ENCODE measurements at regions not wholly inside any gene's neighbourhood (a gene's known extent, or its start where the extent isn't known, plus 50 kb on each side); places are given as distances from the start of the nearest gene placed in this dataset.

- Histone ChIP-seq H3K9me2 (replicated peaks; ENCODE audit: control insufficient read depth, low read length) (no peaks in the 10 kb centered on the region), H3F3A (ENCODE audit: control insufficient read depth, insufficient read depth) (no peaks in the 10 kb centered on the region), H3K9me3 (ENCODE audit: control insufficient read depth, insufficient read depth, low read length) (no peaks in the 10 kb centered on the region), H3K4me1 (ENCODE audit: control insufficient read depth, low read length) (no peaks in the 10 kb centered on the region), H3K4me2 (ENCODE audit: low read length) (no peak overlapping the region), H3K27ac (ENCODE audit: low read depth, low read length) (no peak overlapping the region), H3K27me3 (ENCODE audit: control insufficient read depth, low read length) (peaks cover 3% of the 10 kb centered on the region; the same call in 1 of the 2 replicates), H3K79me2 (ENCODE audit: control insufficient read depth, low read length) (no peaks in the 10 kb centered on the region), H3K4me3 (ENCODE audit: low read length) (no peak overlapping the region), H3K36me3 (ENCODE audit: control insufficient read depth, low read length) (no peaks in the 10 kb centered on the region), H4K20me1 (ENCODE audit: control insufficient read depth, insufficient read depth, low read depth, low read length) (no peaks in the 10 kb centered on the region)
- no peak for TF ChIP-seq EZH2phosphoT487 (IDR thresholded peaks at IDR 0.05; ENCODE audit: borderline replicate concordance, low read length)
- TF ChIP-seq CTCF (IDR thresholded peaks at IDR 0.05; ENCODE audit: low read depth, low read length, poor library complexity, severe bottlenecking), result no peak
Measured at GRCh38 chr2:120494446-120494845, 148.5 kb downstream of the INHBB start.

- no peaks in the 10 kb centered on the region for H4K20me1 ChIP-seq (ENCODE audit: control insufficient read depth, insufficient read depth, low read depth, low read length)
- H3K4me2 ChIP-seq (ENCODE audit: low read length), result no peak overlapping the region
- no peak overlapping the region for H3K4me3 ChIP-seq (ENCODE audit: low read length)
- no peaks in the 10 kb centered on the region for H3K36me3 ChIP-seq (ENCODE audit: control insufficient read depth, low read length)
- H3K9me2 ChIP-seq (replicated peaks; ENCODE audit: control insufficient read depth, low read length), result no peaks in the 10 kb centered on the region
- TF ChIP-seq EZH2phosphoT487 (IDR thresholded peaks at IDR 0.05; ENCODE audit: borderline replicate concordance, low read length) (no peak), CTCF (IDR thresholded peaks at IDR 0.05; ENCODE audit: low read depth, low read length, poor library complexity, severe bottlenecking) (no peak)
- no peaks in the 10 kb centered on the region for H3K9me3 ChIP-seq (ENCODE audit: control insufficient read depth, insufficient read depth, low read length)
- H3K79me2 ChIP-seq (ENCODE audit: control insufficient read depth, low read length), result no peaks in the 10 kb centered on the region
- H3K4me1 ChIP-seq (ENCODE audit: control insufficient read depth, low read length), result no peaks in the 10 kb centered on the region
- no peak overlapping the region for H3K27ac ChIP-seq (ENCODE audit: low read depth, low read length)
- peaks cover 3% of the 10 kb centered on the region; the same call in 1 of the 2 replicates for H3K27me3 ChIP-seq (ENCODE audit: control insufficient read depth, low read length)
- no peaks in the 10 kb centered on the region for H3F3A ChIP-seq (ENCODE audit: control insufficient read depth, insufficient read depth)
Measured at GRCh38 chr2:120495586-120495985, 149.7 kb downstream of the INHBB start.

- TF ChIP-seq EZH2phosphoT487 (IDR thresholded peaks at IDR 0.05; ENCODE audit: borderline replicate concordance, low read length) (no peak), CTCF (IDR thresholded peaks at IDR 0.05; ENCODE audit: low read depth, low read length, poor library complexity, severe bottlenecking) (no peak)
- H3K36me3 ChIP-seq (ENCODE audit: control insufficient read depth, low read length), result no peaks in the 10 kb centered on the region
- no peaks in the 10 kb centered on the region for H3K27me3 ChIP-seq (ENCODE audit: control insufficient read depth, low read length)
- no peaks in the 10 kb centered on the region for H3F3A ChIP-seq (ENCODE audit: control insufficient read depth, insufficient read depth)
- H3K4me2 ChIP-seq (ENCODE audit: low read length), result no peak overlapping the region
- no peaks in the 10 kb centered on the region for H3K9me3 ChIP-seq (ENCODE audit: control insufficient read depth, insufficient read depth, low read length)
- H3K27ac ChIP-seq (ENCODE audit: low read depth, low read length), result no peak overlapping the region
- H3K4me3 ChIP-seq (ENCODE audit: low read length), result no peak overlapping the region
- H3K4me1 ChIP-seq (ENCODE audit: control insufficient read depth, low read length), result no peaks in the 10 kb centered on the region
- H3K9me2 ChIP-seq (replicated peaks; ENCODE audit: control insufficient read depth, low read length), result no peaks in the 10 kb centered on the region
- no peaks in the 10 kb centered on the region for H3K79me2 ChIP-seq (ENCODE audit: control insufficient read depth, low read length)
- H4K20me1 ChIP-seq (ENCODE audit: control insufficient read depth, insufficient read depth, low read depth, low read length), result no peaks in the 10 kb centered on the region
Measured at GRCh38 chr2:120496235-120496634, 150.3 kb downstream of the INHBB start.

GRCh38 chr2:120496759-120497158 lies 150.8 kb downstream of the INHBB start:
- Histone ChIP-seq H3K4me3 (ENCODE audit: low read length) (no peak overlapping the region), H3K36me3 (ENCODE audit: control insufficient read depth, low read length) (no peaks in the 10 kb centered on the region), H3F3A (ENCODE audit: control insufficient read depth, insufficient read depth) (no peaks in the 10 kb centered on the region), H4K20me1 (ENCODE audit: control insufficient read depth, insufficient read depth, low read depth, low read length) (no peaks in the 10 kb centered on the region), H3K9me2 (replicated peaks; ENCODE audit: control insufficient read depth, low read length) (no peaks in the 10 kb centered on the region), H3K4me1 (ENCODE audit: control insufficient read depth, low read length) (no peaks in the 10 kb centered on the region), H3K9me3 (ENCODE audit: control insufficient read depth, insufficient read depth, low read length) (no peaks in the 10 kb centered on the region), H3K27ac (ENCODE audit: low read depth, low read length) (no peak overlapping the region), H3K79me2 (ENCODE audit: control insufficient read depth, low read length) (no peaks in the 10 kb centered on the region), H3K4me2 (ENCODE audit: low read length) (no peak overlapping the region), H3K27me3 (ENCODE audit: control insufficient read depth, low read length) (no peaks in the 10 kb centered on the region)
- TF ChIP-seq EZH2phosphoT487 (IDR thresholded peaks at IDR 0.05; ENCODE audit: borderline replicate concordance, low read length), result no peak
- TF ChIP-seq CTCF (IDR thresholded peaks at IDR 0.05; ENCODE audit: low read depth, low read length, poor library complexity, severe bottlenecking), result no peak
